Kidney epithelial cell (primary cell): ENCODE measurements at regions not wholly inside any gene's neighbourhood (a gene's known extent, or its start where the extent isn't known, plus 50 kb on each side); places are given as distances from the start of the nearest gene placed in this dataset.

Experiments used
- DNase-seq: peaks from one replicate; pipeline ENCODE4 v3.0.0-alpha.2; 2010; ENCODE audit warnings: low read depth
- H3K27me3 ChIP-seq: 2 replicates; pipeline ENCODE4 v1.6.0; 2011; ENCODE audit warnings: low read length; ENCODE audit not compliant: control insufficient read depth, insufficient read depth
- H3K36me3 ChIP-seq: 2 replicates; pipeline ENCODE4 v1.5.1; 2011; ENCODE audit warnings: low read length; ENCODE audit not compliant: control insufficient read depth, insufficient read depth
- H3K4me3 ChIP-seq: 2 replicates; pipeline ENCODE4 v1.5.1; 2011; ENCODE audit warnings: low read depth, mild to moderate bottlenecking, control low read depth, low read length
- TF ChIP-seq, protein P1 (sequence below): IDR thresholded peaks from 2 replicates; pipeline ENCODE4 v1.5.1; 2011; ENCODE audit warnings: mild to moderate bottlenecking, moderate library complexity, low read length, control low read depth, inconsistent platforms; ENCODE audit not compliant: insufficient read depth, poor library complexity, severe bottlenecking

DNA sequence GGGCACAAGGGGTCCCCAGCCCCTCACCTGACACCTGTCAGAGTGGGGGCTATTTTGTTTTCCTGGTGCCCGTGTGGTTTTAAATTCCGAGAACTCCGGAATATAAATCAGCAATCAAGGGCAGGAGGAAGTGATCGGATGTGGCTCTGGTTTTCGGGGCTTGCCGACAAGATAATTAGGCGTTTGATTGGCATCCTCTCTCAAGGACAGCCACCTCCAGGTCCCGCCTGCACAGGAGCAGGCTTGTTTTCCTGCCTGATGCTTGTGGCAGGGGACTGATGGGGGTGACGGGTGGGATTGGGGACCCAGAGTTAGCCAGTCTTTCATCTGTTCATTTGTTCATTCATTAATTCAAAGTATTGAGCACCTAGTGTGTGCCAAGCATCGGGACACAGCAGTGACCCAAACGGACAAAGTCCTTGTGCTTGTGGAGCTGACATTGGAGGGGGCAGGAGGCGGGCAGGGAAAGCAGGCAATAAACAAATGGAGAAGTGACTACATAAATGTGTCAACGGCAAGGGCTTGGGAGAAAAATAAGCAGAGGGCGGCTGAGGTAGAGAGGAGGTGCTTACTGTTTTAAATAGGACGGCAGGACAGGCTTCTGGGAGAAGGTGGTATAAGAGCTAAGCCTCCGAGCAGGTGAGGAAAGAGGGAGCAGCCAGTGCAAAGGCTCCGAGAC is 166.5 kb downstream of the PHETA1 start:
- DNase-seq = no peak
- TF ChIP-seq, protein P1, sequence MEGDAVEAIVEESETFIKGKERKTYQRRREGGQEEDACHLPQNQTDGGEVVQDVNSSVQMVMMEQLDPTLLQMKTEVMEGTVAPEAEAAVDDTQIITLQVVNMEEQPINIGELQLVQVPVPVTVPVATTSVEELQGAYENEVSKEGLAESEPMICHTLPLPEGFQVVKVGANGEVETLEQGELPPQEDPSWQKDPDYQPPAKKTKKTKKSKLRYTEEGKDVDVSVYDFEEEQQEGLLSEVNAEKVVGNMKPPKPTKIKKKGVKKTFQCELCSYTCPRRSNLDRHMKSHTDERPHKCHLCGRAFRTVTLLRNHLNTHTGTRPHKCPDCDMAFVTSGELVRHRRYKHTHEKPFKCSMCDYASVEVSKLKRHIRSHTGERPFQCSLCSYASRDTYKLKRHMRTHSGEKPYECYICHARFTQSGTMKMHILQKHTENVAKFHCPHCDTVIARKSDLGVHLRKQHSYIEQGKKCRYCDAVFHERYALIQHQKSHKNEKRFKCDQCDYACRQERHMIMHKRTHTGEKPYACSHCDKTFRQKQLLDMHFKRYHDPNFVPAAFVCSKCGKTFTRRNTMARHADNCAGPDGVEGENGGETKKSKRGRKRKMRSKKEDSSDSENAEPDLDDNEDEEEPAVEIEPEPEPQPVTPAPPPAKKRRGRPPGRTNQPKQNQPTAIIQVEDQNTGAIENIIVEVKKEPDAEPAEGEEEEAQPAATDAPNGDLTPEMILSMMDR = no peak
- peaks cover 26% of the 10 kb centered on the region for H3K27me3 ChIP-seq
- H3K36me3 ChIP-seq = no peaks in the 10 kb centered on the region
- no peak overlapping the region for H3K4me3 ChIP-seq

DNA sequence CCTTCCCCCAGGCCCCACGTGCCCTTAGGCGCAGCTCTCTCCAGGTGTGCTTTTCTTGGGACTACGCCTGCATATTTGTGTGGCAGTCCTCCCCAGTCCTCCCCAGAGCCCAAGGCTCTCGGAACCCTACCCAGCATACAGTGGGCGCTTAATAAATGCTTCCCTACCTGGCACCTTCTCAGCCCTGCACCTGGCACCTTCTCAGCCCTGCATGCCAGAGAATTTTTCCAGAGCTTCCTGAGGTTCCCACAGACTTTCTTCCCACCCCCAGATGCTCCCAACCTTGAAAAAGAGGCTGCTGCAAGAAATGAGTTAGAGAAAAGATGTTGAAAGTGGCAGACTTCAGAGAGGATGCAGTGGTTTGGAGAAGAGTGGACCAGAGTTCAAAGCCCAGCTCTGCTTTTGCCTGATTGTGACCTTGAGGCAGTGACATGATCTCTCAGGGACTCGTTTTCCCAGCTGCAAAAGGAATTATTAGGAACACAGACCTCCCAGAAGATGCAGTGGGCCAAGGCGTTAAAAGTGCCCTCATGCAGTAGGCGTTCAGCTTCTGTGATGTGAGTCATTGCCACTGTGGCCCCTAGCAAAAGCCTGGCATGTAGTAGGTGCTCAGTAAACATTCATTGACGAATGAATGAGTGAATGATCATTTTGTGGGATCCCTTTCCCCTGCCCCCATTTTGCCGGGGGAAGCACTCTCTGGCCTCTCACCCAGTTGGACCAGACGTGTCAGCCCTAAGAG is 167.2 kb downstream of the PHETA1 start:
- Histone ChIP-seq H3K4me3 (no peak overlapping the region), H3K36me3 (no peaks in the 10 kb centered on the region), H3K27me3 (peaks cover 26% of the 10 kb centered on the region)
- TF ChIP-seq, protein P1 = no peak
- DNase-seq = no peak

DNA sequence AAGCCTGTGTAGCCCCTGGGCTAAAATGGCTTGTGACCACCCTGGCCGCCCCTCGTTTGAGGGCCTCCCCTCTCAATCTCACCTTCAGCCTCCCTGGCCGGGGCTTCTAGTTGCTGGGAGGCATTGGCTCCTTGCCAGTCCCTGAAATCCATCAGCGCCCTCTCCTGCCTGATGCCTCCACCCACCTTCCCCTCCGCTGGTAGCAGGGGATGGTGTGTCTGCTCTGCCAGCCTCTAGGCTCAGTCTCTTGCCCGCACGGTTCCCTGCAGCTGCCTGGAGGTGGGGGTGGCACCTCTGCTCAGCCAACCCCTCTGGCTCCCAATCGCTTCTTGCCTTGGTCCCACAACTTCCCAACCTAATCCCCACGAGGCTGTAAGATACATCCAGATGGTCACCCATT is 167.9 kb downstream of the PHETA1 start:
- TF ChIP-seq, protein P1 = no peak
- Histone ChIP-seq H3K4me3 (no peak overlapping the region), H3K27me3 (peaks cover 26% of the 10 kb centered on the region), H3K36me3 (no peaks in the 10 kb centered on the region)
- no peak for DNase-seq

DNA sequence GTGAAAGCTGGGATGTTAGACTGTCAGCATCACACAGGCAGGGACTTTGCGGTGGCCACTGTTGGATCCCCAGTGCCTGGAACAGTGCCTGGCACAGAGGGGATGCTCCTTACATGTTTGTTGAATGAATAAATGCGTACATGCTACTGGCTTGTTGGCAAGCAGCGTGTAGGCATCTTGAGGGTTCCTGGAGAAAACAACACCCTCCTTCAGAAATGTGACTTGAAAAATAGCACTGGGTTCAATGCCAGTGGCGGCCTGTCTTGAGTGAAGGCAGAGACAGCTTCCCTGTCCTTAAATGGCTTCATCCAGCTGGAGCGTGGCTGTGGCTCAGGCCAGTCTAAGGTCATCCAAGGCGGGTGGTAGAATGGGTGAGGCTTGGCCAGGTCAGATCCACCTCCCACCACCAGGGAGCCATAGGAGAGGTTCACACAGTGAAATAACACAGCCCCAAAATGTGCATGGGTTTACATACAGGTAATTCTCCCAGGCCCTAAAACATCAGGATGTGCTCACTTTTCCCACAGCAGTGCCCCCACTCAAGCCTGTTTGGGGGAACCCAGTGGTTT is 171.4 kb downstream of the PHETA1 start:
- no peak for DNase-seq
- TF ChIP-seq, protein P1 = no peak
- no peak overlapping the region for H3K4me3 ChIP-seq
- H3K27me3 ChIP-seq = peaks cover 23% of the 10 kb centered on the region
- no peaks in the 10 kb centered on the region for H3K36me3 ChIP-seq

DNA sequence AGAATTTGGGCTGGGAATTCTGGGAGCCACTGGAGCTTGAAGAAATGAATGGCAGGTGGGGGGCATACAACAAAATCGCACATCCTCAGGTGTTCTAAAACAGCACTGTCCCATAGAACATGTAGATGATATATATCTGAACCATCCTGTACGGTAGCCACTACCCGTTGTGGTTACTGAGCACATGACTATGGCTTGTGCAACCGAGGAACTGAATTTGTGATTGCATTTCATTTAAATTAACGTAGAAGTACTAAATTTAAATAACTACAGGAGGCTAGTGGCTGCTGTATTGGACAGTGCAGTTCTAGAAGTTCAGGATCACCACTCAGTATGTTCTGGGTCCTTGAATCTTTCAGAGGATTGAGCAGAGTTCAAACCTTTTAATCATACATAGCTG is 172.4 kb downstream of the PHETA1 start:
- Histone ChIP-seq H3K27me3 (peaks cover 16% of the 10 kb centered on the region), H3K36me3 (no peaks in the 10 kb centered on the region), H3K4me3 (no peak overlapping the region)
- no peak for DNase-seq
- TF ChIP-seq, protein P1 = no peak
